ENCODE measurements at regions not wholly inside any gene's neighbourhood (a gene's known extent, or its start where the extent isn't known, plus 50 kb on each side); places are given as distances from the start of the nearest gene placed in this dataset.

- TF ChIP-seq BHLHE40 (IDR thresholded peaks at IDR 0.05; ENCODE audit: borderline replicate concordance) (no peak), FOXM1 (IDR thresholded peaks at IDR 0.05; ENCODE audit: borderline replicate concordance) (no peak), HDGF (IDR thresholded peaks at IDR 0.05; ENCODE audit: borderline replicate concordance) (no peak)
Measured at GRCh38 chr6:165906736-165907135, 243.7 kb upstream of the PDE10A start.

Data from HEK293T (cell line).